SU-DHL-6 (cell line): ENCODE measurements at regions not wholly inside any gene's neighbourhood (a gene's known extent, or its start where the extent isn't known, plus 50 kb on each side); places are given as distances from the start of the nearest gene placed in this dataset.

Source experiments
- H2AFZ ChIP-seq: fragments of 200-600 bp; sonication (generic); 2 replicates; pipeline ENCODE4 v1.6.1; 2014; ENCODE audit warnings: low read depth, mild to moderate bottlenecking, moderate library complexity, mixed read lengths, antibody characterized with exemption, low read length; ENCODE audit not compliant: severe bottlenecking
- H3F3A ChIP-seq: fragments of 200-600 bp; shearing (Covaris generic); 2 replicates; pipeline ENCODE4 v1.6.0; 2016; ENCODE audit warnings: antibody characterized with exemption, mild to moderate bottlenecking; ENCODE audit not compliant: insufficient read depth
- H3K27ac ChIP-seq: fragments of 200-600 bp; sonication (generic); 2 replicates; pipeline ENCODE4 v1.5.1; 2016; ENCODE audit warnings: low read depth, mild to moderate bottlenecking, low read length, moderate library complexity, mixed read lengths
- H3K27me3 ChIP-seq: fragments of 200-600 bp; sonication (generic), shearing (Covaris generic); 2 replicates; pipeline ENCODE4 v1.6.0; 2014; ENCODE audit warnings: mild to moderate bottlenecking, low read length
- H3K36me3 ChIP-seq: fragments of 200-600 bp; sonication (generic); 2 replicates; pipeline ENCODE4 v1.6.1; 2014; ENCODE audit warnings: mild to moderate bottlenecking, low read length, mixed read lengths
- H3K4me2 ChIP-seq: fragments of 300-600, 200-600 bp; shearing (Covaris generic), sonication (generic); 2 replicates; pipeline ENCODE4 v1.6.0; 2014; ENCODE audit warnings: low read length, low read depth, mild to moderate bottlenecking; ENCODE audit not compliant: poor library complexity, severe bottlenecking
- H3K4me3 ChIP-seq: fragments of 200-600 bp; sonication (generic); 2 replicates; pipeline ENCODE4 v1.5.1; 2014; ENCODE audit warnings: antibody characterized with exemption, low read length, mild to moderate bottlenecking, mixed read lengths; ENCODE audit not compliant: insufficient read depth, poor library complexity, severe bottlenecking
- H3K79me2 ChIP-seq: fragments of 200-600 bp; sonication (generic); 2 replicates; pipeline ENCODE4 v1.6.1; 2014; ENCODE audit warnings: mild to moderate bottlenecking, low read length, moderate library complexity; ENCODE audit not compliant: insufficient read depth
- H3K9ac ChIP-seq: fragments of 200-600 bp; sonication (generic); 2 replicates; pipeline ENCODE4 v1.7.0; 2014; ENCODE audit warnings: mild to moderate bottlenecking, low read length
- H3K9me2 ChIP-seq: fragments of 200-600 bp; sonication (generic); replicated peaks from 2 replicates; pipeline ENCODE4 v1.6.1; 2014; ENCODE audit warnings: low read length; ENCODE audit not compliant: insufficient read depth
- H3K9me3 ChIP-seq: fragments of 200-600 bp; sonication (generic); 2 replicates; pipeline ENCODE4 v1.6.1; 2014; ENCODE audit warnings: low read length, mixed read lengths; ENCODE audit not compliant: insufficient read depth
- H4K20me1 ChIP-seq: fragments of 200-600 bp; sonication (generic); 2 replicates; pipeline ENCODE4 v1.6.1; 2014; ENCODE audit warnings: low read depth, mild to moderate bottlenecking, antibody characterized with exemption, low read length, moderate library complexity, mixed read lengths
- CTCF ChIP-seq: fragments of 200-600 bp; sonication (generic); IDR thresholded peaks from one replicate; pipeline ENCODE4 v1.5.1; 2017; ENCODE audit warnings: antibody characterized with exemption, mild to moderate bottlenecking, low read length, moderate library complexity; ENCODE audit not compliant: insufficient read depth, poor library complexity, severe bottlenecking
- EZH2phosphoT487 ChIP-seq: fragments of 200-600 bp; sonication (generic), shearing (Covaris generic); conservative IDR thresholded peaks from 2 replicates; pipeline ENCODE4 v1.6.1; 2018; ENCODE audit warnings: mild to moderate bottlenecking, antibody characterized with exemption, low read length, moderate library complexity, mixed read lengths

GRCh38 chr6:29887819-29888776, 54.2 kb upstream of the HLA-A start:
- H3K27me3 ChIP-seq, result no peaks in the 10 kb centered on the region
- TF ChIP-seq EZH2phosphoT487 (no peak), CTCF (no peak)
- H3F3A ChIP-seq, result no peaks in the 10 kb centered on the region
- H3K27ac ChIP-seq, result no peak overlapping the region
- no peaks in the 10 kb centered on the region for H3K9me2 ChIP-seq
- peak overlapping the region; percentile 42 for H3K4me2 ChIP-seq
- peak overlapping the region; percentile 33; the same call in 1 of the 2 replicates for H3K9ac ChIP-seq
- H3K36me3 ChIP-seq, result no peaks in the 10 kb centered on the region
- no peaks in the 10 kb centered on the region for H4K20me1 ChIP-seq
- H3K4me3 ChIP-seq, result peak overlapping the region; percentile 37
- H3K79me2 ChIP-seq, result no peaks in the 10 kb centered on the region
- no peaks in the 10 kb centered on the region for H3K9me3 ChIP-seq
- no peak overlapping the region for H2AFZ ChIP-seq
